AML-193 (cell line): ENCODE measurements at regions not wholly inside any gene's neighbourhood (a gene's known extent, or its start where the extent isn't known, plus 50 kb on each side); places are given as distances from the start of the nearest gene placed in this dataset.
A peak's percentile ranks its signal among the peaks of the same experiment; 100 is the strongest.

Experiments
- DNase-seq, 2 experiments: peaks; one replicate each; lab custom pipeline; 2025; lab: John Stamatoyannopoulos, UW

GRCh38 chr13:48761256-48761655 is 107.5 kb downstream of the CYSLTR2 start:
- no peak for DNase-seq

DNA sequence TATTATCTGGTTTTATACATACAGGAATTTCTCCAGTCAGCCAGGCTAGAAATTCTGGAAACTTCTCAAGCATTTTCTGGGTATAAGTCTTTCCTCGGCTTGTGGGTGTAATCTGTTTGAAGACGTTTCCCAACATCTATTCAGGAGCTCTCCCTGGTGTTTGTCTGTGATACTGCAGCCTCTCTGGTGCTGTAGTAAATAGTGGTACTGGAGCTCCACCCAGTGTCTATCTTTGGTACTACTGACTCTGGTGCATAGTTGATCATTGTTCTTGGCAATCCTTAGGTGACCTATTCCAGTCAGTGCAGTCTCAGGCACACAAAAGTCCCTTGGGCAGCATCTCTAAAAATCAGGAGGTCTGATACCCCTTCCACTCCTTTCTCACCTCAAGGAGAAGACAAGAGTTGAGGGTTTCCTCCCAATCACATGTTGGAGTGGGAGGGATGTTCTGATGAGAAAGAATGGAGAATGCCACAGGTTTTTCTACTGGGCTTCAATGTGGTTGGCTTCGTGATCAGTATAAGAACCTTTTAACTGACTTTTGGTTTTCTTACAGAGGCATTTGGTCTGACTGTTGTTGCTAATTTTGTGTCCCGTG is 115.5 kb downstream of the CYSLTR2 start:
- DNase-seq: peak; percentile 94

GRCh38 chr13:48770372-48770771 is 116.6 kb downstream of the CYSLTR2 start:
- no peak for DNase-seq

GRCh38 chr13:48772908-48773307 is 119.2 kb downstream of the CYSLTR2 start:
- DNase-seq: no peak

DNA sequence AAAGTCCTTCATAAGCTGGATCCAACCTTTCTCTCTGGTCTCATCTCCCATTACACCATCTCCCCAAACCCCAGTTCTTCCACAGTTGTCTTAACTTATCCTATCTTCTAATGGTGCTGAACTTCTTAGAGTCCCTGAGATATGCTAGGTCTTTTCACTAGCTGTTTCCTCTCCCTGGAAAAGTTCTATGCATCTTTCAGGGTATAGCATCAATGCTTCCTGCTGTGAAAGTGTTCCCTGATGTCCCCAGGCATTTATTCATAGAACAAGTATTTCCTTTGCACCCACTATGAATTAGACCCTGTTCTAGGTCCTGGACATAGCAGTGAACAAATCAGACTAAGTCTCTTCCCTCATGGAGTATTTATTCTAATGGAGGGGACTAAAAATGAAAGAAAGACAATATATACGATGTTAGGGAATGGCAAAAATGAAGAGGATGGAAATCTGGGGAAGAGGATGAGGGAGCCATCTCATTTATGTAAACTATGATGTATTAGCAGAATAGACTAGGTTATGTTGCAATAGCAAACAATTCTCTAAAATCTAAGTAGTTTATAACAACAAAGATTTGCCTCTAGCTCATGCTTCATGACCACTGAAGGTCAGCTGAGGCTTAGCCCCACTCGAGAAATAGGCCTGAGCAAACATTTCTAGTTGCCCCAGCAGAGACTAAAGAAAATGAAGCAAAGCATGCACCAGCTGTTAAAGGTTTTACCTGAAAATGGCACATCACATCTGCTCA is 120.0 kb downstream of the CYSLTR2 start:
- no peak for DNase-seq

DNA sequence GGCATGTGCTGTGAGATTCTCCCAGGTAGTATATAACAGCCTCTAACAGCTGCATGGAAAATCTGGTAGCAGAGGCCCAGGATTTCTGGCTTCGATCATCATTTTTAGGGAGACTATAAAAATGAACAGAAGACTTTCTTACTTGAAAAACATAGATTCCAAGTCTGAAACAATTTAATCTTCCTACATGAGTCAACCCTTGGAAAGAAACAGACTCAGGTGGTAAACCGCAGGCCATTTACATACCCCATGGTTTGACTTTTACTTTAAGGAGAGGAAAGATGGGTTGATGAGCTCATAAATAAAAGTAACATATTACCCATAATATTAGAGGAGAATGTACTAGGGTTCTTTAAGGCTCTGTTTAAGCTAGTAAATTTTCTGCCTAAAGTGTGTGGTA is 121.6 kb downstream of the CYSLTR2 start:
- DNase-seq: no peak

DNA sequence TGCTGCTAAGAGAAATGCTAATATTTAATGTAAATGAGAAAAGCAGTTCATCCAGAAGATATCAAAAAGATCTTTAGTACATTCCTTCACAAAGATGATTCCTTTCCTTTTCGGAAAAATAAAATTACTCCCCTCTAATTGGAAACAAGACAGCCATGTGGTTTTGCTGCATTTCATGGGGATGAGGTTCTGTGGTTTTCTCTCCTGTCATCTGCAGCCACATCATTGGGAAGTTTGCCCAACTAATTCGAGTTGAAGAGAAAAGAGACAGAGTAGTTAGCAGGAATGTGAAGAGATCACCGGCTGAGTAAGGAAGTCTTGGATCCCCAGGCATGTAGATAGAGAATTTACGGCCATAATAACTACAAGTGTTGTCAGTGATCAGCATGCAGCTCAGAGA is 122.1 kb downstream of the CYSLTR2 start:
- no peak for DNase-seq

GRCh38 chr13:48776401-48776800 is 122.7 kb downstream of the CYSLTR2 start:
- DNase-seq: no peak

DNA sequence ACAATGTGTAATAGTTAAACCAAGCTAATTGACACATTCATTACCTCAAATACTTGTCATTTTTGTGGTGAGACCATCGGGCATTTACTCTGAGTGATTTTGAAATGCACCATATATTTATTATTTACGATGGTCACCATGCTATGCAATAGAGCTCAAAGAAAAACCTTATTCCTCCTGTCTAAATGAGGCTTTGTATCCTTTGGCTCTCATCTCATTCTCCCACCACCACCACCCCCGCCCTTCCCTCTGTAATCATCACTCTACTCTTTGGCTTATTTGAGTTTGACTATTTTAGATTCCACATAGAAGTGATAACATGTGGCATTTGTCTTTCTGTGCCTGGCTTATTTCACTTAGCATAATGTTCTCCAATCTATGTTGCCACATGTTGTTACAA is 124.9 kb downstream of the CYSLTR2 start:
- no peak for DNase-seq

DNA sequence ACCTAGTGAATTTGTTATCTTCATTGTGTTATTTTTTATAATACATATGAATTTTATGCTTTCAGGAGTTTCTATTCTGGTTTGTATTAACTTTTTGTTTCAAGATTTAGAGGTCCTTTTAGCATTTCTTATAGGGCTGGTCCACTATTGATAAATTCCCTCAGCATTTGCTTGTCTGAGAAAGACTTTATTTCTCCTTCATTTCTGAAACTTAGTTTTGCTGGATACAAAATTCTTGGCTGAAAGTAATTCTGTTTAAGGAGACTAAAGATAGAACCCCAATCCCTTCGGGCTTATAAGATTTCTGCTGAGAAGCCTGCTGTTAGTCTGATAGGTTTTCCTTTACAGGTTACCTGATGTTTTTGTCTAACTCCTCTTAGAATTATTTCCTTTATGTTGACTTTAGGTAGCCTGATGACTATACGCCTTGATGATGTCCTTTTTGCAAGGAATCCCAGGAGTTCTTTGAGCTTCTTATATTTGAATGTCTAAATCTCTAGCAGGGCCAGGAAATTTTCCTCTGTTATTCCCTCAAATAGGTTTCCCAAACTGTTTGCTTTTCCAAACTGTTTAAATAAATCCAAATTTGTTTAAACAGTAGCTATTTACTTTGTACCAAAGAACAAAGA is 127.1 kb downstream of the CYSLTR2 start:
- no peak for DNase-seq

- DNase-seq: no peak
Measured at GRCh38 chr13:48782429-48782840, 128.7 kb downstream of the CYSLTR2 start.

GRCh38 chr13:48783181-48783630 is 129.5 kb downstream of the CYSLTR2 start:
- peak; percentile 99 for DNase-seq

- DNase-seq: no peak
Measured at GRCh38 chr13:48783695-48784230, 130.0 kb downstream of the CYSLTR2 start.

DNA sequence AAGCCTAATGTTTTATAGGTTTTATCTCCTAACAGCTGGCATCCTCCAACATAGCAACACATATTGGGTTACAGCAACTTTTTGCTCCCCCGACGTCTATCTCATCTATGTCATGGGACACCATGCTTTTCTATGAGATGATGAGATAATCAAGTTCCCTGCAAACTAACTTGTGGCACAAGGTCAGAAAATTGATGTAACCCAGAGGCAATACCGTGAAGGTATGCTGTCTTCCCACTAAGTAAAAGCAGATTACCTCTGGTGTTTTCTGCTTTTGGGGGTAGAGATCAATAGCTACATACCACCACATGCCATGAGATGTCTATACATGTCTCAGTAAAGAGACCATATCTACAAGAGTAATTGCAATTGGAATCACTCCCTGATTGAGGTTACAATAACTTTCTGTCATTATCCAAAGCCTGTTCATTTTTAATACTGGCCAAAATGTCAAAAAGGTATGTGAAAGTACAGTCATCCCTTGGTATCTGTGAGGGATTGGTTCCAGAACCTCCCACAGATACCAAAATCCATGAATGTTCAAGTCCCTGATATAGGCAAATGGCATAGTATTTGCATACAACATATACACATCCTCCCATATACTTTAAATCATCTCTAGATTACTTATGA is 131.3 kb downstream of the CYSLTR2 start:
- no peak for DNase-seq

GRCh38 chr13:48790199-48790598 is 136.5 kb downstream of the CYSLTR2 start:
- DNase-seq: no peak

GRCh38 chr13:48790966-48791365 is 137.2 kb downstream of the CYSLTR2 start:
- no peak for DNase-seq

DNA sequence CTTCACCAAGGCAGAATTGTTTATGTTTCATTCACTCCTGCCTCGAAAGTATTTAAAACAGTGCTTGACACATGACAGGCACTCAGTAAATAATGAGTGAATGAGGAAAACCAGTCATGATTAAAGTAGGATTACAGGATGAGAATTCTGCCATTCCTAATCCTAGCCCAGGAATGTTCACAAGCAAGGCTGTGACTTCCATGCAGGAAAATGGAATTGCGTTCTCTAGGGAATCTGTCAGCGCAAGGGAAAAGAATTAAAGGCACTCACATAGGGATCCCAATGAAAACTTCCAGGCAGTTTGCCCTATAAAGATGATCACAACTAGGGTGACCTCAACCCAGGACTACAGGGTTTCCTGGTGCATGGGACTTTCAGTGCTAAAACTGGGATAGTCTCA is 143.4 kb downstream of the CYSLTR2 start:
- no peak for DNase-seq

GRCh38 chr13:48797761-48798160 is 144.0 kb downstream of the CYSLTR2 start:
- no peak for DNase-seq

GRCh38 chr13:48798180-48798579 is 144.5 kb downstream of the CYSLTR2 start:
- no peak for DNase-seq

- no peak for DNase-seq
Measured at GRCh38 chr13:48801255-48801654, 147.5 kb downstream of the CYSLTR2 start.

GRCh38 chr13:48804821-48805601 is 151.3 kb downstream of the CYSLTR2 start:
- DNase-seq: no peak

DNA sequence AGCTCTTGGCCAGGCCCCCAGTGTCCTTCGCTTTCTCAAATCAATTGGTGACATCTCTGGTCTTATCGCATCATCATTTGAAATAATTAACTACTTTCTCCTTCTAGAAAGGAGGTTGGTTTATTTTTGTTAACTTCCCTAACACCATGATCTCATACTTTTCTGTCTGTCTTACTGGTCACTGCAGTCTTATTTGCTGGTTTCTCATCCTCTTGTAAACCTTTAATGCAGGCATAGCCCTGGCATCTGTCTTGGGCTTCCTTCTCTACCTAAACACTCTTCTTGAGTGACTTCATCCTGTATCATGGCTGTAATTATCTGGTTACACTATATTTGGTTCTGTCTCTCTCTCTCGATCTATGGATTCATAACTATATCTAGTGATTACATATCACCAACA is 152.8 kb downstream of the CYSLTR2 start:
- DNase-seq: no peak
